ENCODE measurements at regions not wholly inside any gene's neighbourhood (a gene's known extent, or its start where the extent isn't known, plus 50 kb on each side); places are given as distances from the start of the nearest gene placed in this dataset.

DNA sequence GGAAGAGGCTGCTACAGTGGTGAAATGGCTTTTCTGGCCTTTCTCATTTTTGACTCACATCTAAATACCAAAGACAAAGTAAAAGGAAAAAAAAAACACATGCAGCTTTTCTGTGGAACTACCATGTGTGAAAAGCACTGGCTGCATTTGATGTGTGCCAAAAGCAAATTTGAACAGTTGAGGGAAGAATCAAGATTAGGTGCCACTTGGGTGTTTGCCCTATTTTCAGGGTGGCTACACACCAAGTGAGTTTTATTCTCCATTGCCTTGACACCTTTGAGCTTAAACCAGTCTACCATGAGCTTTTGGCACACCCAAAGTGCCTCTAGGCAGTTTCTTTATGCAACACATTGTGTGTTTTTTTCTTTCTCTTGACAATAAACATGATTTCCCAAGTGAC, 423.9 kb downstream of the FAM133A start:
- no peaks in the 10 kb centered on the region for H3K36me3 ChIP-seq
- no peaks in the 10 kb centered on the region for H3K27me3 ChIP-seq (replicated peaks in 1 of 7)
- no peaks in the 10 kb centered on the region for H3K4me1 ChIP-seq
- intact Hi-C loops (cut with DNase I; ENCODE audit: low total_unique reads): no loop called here
- no peak for DNase-seq
- TF ChIP-seq POLR2A (IDR thresholded peaks at IDR 0.05) (no peak), POLR2AphosphoS5 (IDR thresholded peaks at IDR 0.05) (no peak)
- TF ChIP-seq, protein P1, sequence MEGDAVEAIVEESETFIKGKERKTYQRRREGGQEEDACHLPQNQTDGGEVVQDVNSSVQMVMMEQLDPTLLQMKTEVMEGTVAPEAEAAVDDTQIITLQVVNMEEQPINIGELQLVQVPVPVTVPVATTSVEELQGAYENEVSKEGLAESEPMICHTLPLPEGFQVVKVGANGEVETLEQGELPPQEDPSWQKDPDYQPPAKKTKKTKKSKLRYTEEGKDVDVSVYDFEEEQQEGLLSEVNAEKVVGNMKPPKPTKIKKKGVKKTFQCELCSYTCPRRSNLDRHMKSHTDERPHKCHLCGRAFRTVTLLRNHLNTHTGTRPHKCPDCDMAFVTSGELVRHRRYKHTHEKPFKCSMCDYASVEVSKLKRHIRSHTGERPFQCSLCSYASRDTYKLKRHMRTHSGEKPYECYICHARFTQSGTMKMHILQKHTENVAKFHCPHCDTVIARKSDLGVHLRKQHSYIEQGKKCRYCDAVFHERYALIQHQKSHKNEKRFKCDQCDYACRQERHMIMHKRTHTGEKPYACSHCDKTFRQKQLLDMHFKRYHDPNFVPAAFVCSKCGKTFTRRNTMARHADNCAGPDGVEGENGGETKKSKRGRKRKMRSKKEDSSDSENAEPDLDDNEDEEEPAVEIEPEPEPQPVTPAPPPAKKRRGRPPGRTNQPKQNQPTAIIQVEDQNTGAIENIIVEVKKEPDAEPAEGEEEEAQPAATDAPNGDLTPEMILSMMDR (IDR thresholded peaks at IDR 0.05 in 8 of 11, conservative IDR thresholded peaks at IDR 0.05 in 3 of 11): no peak
- no peak overlapping the region for H3K27ac ChIP-seq
- H3K9me3 ChIP-seq: no peaks in the 10 kb centered on the region
- no peak overlapping the region for H3K4me3 ChIP-seq

DNA sequence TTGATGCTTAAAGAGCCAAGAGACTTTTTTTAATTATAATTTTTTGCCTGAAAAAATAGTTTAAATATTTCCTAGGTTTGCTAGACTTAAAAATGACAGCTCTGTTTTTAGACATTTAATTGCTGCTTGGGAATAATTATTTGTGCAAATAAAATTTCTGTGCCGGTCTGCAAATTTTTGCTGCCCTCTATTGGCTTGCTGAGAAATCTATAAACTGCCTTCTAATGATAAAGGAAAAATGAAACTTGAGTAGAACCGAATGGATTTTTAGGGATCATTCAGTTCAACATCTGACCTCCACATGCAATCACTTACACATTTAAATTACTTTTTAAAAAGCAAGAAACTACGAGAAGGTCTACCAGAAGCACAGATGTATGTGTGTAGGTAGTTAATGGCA, 434.0 kb downstream of the FAM133A start:
- TF ChIP-seq POLR2AphosphoS5 (IDR thresholded peaks at IDR 0.05) (no peak), POLR2A (IDR thresholded peaks at IDR 0.05) (no peak)
- TF ChIP-seq, protein P1 (IDR thresholded peaks at IDR 0.05 in 8 of 11, conservative IDR thresholded peaks at IDR 0.05 in 3 of 11): no peak
- Histone ChIP-seq H3K4me1 (no peaks in the 10 kb centered on the region), H3K36me3 (no peaks in the 10 kb centered on the region), H3K9me3 (peaks cover 0 to 5% (median 0%) of the 10 kb centered on the region in 8 donors), H3K27ac (no peak overlapping the region), H3K4me3 (no peak overlapping the region), H3K27me3 (replicated peaks in 1 of 7) (no peaks in the 10 kb centered on the region)
- DNase-seq: no peak
- intact Hi-C loops (cut with DNase I; ENCODE audit: low total_unique reads): no loop called here
- WGBS, 5 donors: 26 to 36% (median 31%) methylated on average over 3 of the region's 3 CpGs; no CpG with 5 or more reads in 1 of the 5 donors

- no peaks in the 10 kb centered on the region for H3K4me1 ChIP-seq
- no peaks in the 10 kb centered on the region for H3K36me3 ChIP-seq
- no peaks in the 10 kb centered on the region for H3K9me3 ChIP-seq
- H3K4me3 ChIP-seq: no peak overlapping the region
- TF ChIP-seq, protein P1 (IDR thresholded peaks at IDR 0.05 in 8 of 11, conservative IDR thresholded peaks at IDR 0.05 in 3 of 11): no peak
- no peak for TF ChIP-seq POLR2A (IDR thresholded peaks at IDR 0.05)
- TF ChIP-seq POLR2AphosphoS5 (IDR thresholded peaks at IDR 0.05): no peak
- no peak for DNase-seq
- intact Hi-C loops (cut with DNase I; ENCODE audit: low total_unique reads): no loop called here
- H3K27me3 ChIP-seq (replicated peaks in 1 of 7): no peaks in the 10 kb centered on the region
- 49 to 70% (median 63%) methylated on average over 2 of the region's 2 CpGs; no CpG with 5 or more reads in 1 of the 5 donors for WGBS, 5 donors
- no peak overlapping the region for H3K27ac ChIP-seq
Measured at GRCh38 chrX:94114362-94114761, 440.4 kb downstream of the FAM133A start.

GRCh38 chrX:94121799-94122198, 447.8 kb downstream of the FAM133A start:
- Histone ChIP-seq H3K36me3 (no peaks in the 10 kb centered on the region), H3K9me3 (no peaks in the 10 kb centered on the region), H3K27me3 (replicated peaks in 1 of 7) (no peaks in the 10 kb centered on the region), H3K4me1 (no peaks in the 10 kb centered on the region), H3K27ac (no peak overlapping the region), H3K4me3 (no peak overlapping the region)
- no peak for TF ChIP-seq POLR2A (IDR thresholded peaks at IDR 0.05)
- TF ChIP-seq POLR2AphosphoS5 (IDR thresholded peaks at IDR 0.05): no peak
- TF ChIP-seq, protein P1 (IDR thresholded peaks at IDR 0.05 in 8 of 11, conservative IDR thresholded peaks at IDR 0.05 in 3 of 11): no peak
- WGBS, 5 donors: 70 to 89% (median 72%) methylated on average over 2 of the region's 2 CpGs; no CpG with 5 or more reads in 1 of the 5 donors
- no peak for DNase-seq
- intact Hi-C loops (cut with DNase I; ENCODE audit: low total_unique reads): no loop called here

Data from spleen (tissue), 11 donors.